H9 (cell line): ENCODE measurements at regions not wholly inside any gene's neighbourhood (a gene's known extent, or its start where the extent isn't known, plus 50 kb on each side); places are given as distances from the start of the nearest gene placed in this dataset.
"Not testable (repeated sequence)": the region's sequence is repeated elsewhere in the genome, so short reads cannot be mapped to it uniquely, and the experiment has no call there.

Source experiments
- DNase-seq: peaks from one replicate; pipeline ENCODE4 v3.0.0-alpha.2; 2017
- H2AFZ ChIP-seq: one replicate; pipeline ENCODE4 v1.6.1; 2013; ENCODE audit warnings: mild to moderate bottlenecking, low read length, control low read depth, moderate library complexity
- H2AK5ac ChIP-seq: 2 replicates; pipeline ENCODE4 v1.6.1; 2013; ENCODE audit warnings: low read length, control low read depth, mixed read lengths; ENCODE audit not compliant: insufficient read length
- H2BK120ac ChIP-seq: one replicate; pipeline ENCODE4 v1.6.1; 2013; ENCODE audit warnings: low read depth, mild to moderate bottlenecking, low read length, control low read depth, inconsistent platforms; ENCODE audit not compliant: poor library complexity, severe bottlenecking
- H2BK12ac ChIP-seq: 2 replicates; pipeline ENCODE4 v1.6.1; 2013; ENCODE audit warnings: low read length, control low read depth, mixed read lengths, low read depth; ENCODE audit not compliant: insufficient read length
- H2BK15ac ChIP-seq: 2 replicates; pipeline ENCODE4 v1.6.1; 2013; ENCODE audit warnings: low read depth, low read length, control low read depth
- H2BK20ac ChIP-seq: one replicate; pipeline ENCODE4 v1.6.1; 2013; ENCODE audit warnings: low read depth, mild to moderate bottlenecking, low read length, control low read depth, inconsistent platforms; ENCODE audit not compliant: poor library complexity, severe bottlenecking
- H2BK5ac ChIP-seq: 2 replicates; pipeline ENCODE4 v1.6.1; 2013; ENCODE audit warnings: low read length, control low read depth, mixed read lengths; ENCODE audit not compliant: insufficient read length
- H3K14ac ChIP-seq: 2 replicates; pipeline ENCODE4 v1.6.1; 2013; ENCODE audit warnings: low read length, control low read depth; ENCODE audit not compliant: insufficient read depth
- H3K18ac ChIP-seq: 2 replicates; pipeline ENCODE4 v1.6.1; 2013; ENCODE audit warnings: low read depth, mild to moderate bottlenecking, mixed read lengths, low read length, control low read depth; ENCODE audit not compliant: insufficient read length
- H3K23ac ChIP-seq: 2 replicates; pipeline ENCODE4 v1.6.1; 2013; ENCODE audit warnings: low read length, control low read depth, mixed read lengths, low read depth; ENCODE audit not compliant: insufficient read length
- H3K23me2 ChIP-seq: 2 replicates; pipeline ENCODE4 v1.6.1; 2013; ENCODE audit warnings: low read depth, mild to moderate bottlenecking, mixed read lengths, low read length, control low read depth; ENCODE audit not compliant: insufficient read length, poor library complexity, severe bottlenecking
- H3K27ac ChIP-seq: 2 replicates; pipeline ENCODE4 v1.5.1; 2013; ENCODE audit warnings: low read length, control low read depth, mixed read lengths, low read depth; ENCODE audit not compliant: insufficient read length
- H3K27me3 ChIP-seq: 2 replicates; pipeline ENCODE4 v1.6.1; 2013; ENCODE audit warnings: low read length, control low read depth, inconsistent platforms; ENCODE audit not compliant: insufficient read depth
- H3K4ac ChIP-seq: 2 replicates; pipeline ENCODE4 v1.6.1; 2013; ENCODE audit warnings: low read depth, mild to moderate bottlenecking, control low read depth, inconsistent platforms, low read length, moderate library complexity
- H3K4me1 ChIP-seq: 2 replicates; pipeline ENCODE4 v1.6.1; 2013; ENCODE audit warnings: low read length, control low read depth, inconsistent platforms; ENCODE audit not compliant: insufficient read depth
- H3K4me2 ChIP-seq: 2 replicates; pipeline ENCODE4 v1.6.1; 2013; ENCODE audit warnings: low read length, control low read depth, mixed read lengths; ENCODE audit not compliant: insufficient read length, insufficient read depth
- H3K56ac ChIP-seq: 2 replicates; pipeline ENCODE4 v1.6.1; 2013; ENCODE audit warnings: low read depth, mild to moderate bottlenecking, mixed read lengths, low read length, control low read depth; ENCODE audit not compliant: insufficient read length
- H3K79me1 ChIP-seq: 2 replicates; pipeline ENCODE4 v1.6.1; 2013; ENCODE audit warnings: low read depth, mild to moderate bottlenecking, moderate library complexity, low read length, control low read depth, inconsistent platforms; ENCODE audit not compliant: insufficient read depth, poor library complexity, severe bottlenecking
- H3K79me2 ChIP-seq: 2 replicates; pipeline ENCODE4 v1.6.1; 2013; ENCODE audit warnings: low read length, control low read depth, inconsistent platforms; ENCODE audit not compliant: insufficient read depth
- H3K9ac ChIP-seq: 2 replicates; pipeline ENCODE4 v1.6.1; 2013; ENCODE audit warnings: low read length, control low read depth, mixed read lengths; ENCODE audit not compliant: insufficient read length; ENCODE audit errors: extremely low read depth
- H3K9me3 ChIP-seq: one replicate; pipeline ENCODE4 v1.6.1; 2013; ENCODE audit warnings: low read depth, low read length, inconsistent platforms; ENCODE audit not compliant: control insufficient read depth
- H3T11ph ChIP-seq: one replicate; pipeline ENCODE4 v1.6.1; 2013; ENCODE audit warnings: mild to moderate bottlenecking, low read length, control low read depth, inconsistent platforms
- H4K20me1 ChIP-seq: one replicate; pipeline ENCODE4 v1.6.1; 2013; ENCODE audit not compliant: control insufficient read depth, insufficient read length, insufficient read depth
- H4K5ac ChIP-seq: 2 replicates; pipeline ENCODE4 v1.6.1; 2013; ENCODE audit warnings: low read depth, mild to moderate bottlenecking, mixed read lengths, low read length, control low read depth; ENCODE audit not compliant: insufficient read length
- H4K8ac ChIP-seq: replicated peaks from 2 replicates; pipeline ENCODE4 v1.6.1; 2013; ENCODE audit warnings: low read length, control low read depth, mixed read lengths, low read depth; ENCODE audit not compliant: insufficient read length
- H4K91ac ChIP-seq: 2 replicates; pipeline ENCODE4 v1.6.1; 2013; ENCODE audit warnings: low read depth, mild to moderate bottlenecking, moderate library complexity, mixed read lengths, low read length, control low read depth; ENCODE audit not compliant: insufficient read length
- H3K27ac Mint-ChIP-seq, 3 experiments: 2 replicates in 2 of 3; 3 replicates in 1 of 3; pipeline ENCODE4 v1.8.0; 2020 to 2021; ENCODE audit warnings: mixed read lengths in 3 of 3, mild to moderate bottlenecking in 1 of 3, moderate library complexity in 1 of 3
- H3K27me3 Mint-ChIP-seq: 2 replicates; pipeline ENCODE4 v1.8.0; 2021; ENCODE audit warnings: low read depth, mild to moderate bottlenecking, moderate library complexity, mixed read lengths
- H3K36me3 Mint-ChIP-seq, 3 experiments: 2 replicates in 2 of 3; 3 replicates in 1 of 3; pipeline ENCODE4 v1.8.0; 2020 to 2021; ENCODE audit warnings: low read depth in 3 of 3, mixed read lengths in 3 of 3; ENCODE audit not compliant: insufficient read depth in 1 of 3
- H3K4me1 Mint-ChIP-seq, 2 experiments: 2 replicates each; pipeline ENCODE4 v1.8.0; 2020; ENCODE audit warnings: mixed read lengths in 2 of 2
- H3K4me3 Mint-ChIP-seq, 2 experiments: 2 replicates in 1 of 2; 3 replicates in 1 of 2; pipeline ENCODE4 v1.8.0; 2020 to 2021; ENCODE audit warnings: mild to moderate bottlenecking in 2 of 2, mixed read lengths in 2 of 2, moderate library complexity in 1 of 2
- H3K9me3 Mint-ChIP-seq, 2 experiments: 2 replicates in 1 of 2; 3 replicates in 1 of 2; pipeline ENCODE4 v1.8.0; 2020; ENCODE audit warnings: mild to moderate bottlenecking in 2 of 2, mixed read lengths in 2 of 2, moderate library complexity in 1 of 2
- WGBS: extraction: QIAGEN DNeasy Blood & Tissue Kit; methylation state at CpG from one replicate; pipeline ENCODE4 v1.1.7; 2013; ENCODE audit warnings: missing lambda C conversion rate, low lambda C conversion rate, mixed read lengths; ENCODE audit not compliant: insufficient read length; ENCODE audit errors: extremely low coverage; 5-methylcytosine and 5-hydroxymethylcytosine counted together

DNA sequence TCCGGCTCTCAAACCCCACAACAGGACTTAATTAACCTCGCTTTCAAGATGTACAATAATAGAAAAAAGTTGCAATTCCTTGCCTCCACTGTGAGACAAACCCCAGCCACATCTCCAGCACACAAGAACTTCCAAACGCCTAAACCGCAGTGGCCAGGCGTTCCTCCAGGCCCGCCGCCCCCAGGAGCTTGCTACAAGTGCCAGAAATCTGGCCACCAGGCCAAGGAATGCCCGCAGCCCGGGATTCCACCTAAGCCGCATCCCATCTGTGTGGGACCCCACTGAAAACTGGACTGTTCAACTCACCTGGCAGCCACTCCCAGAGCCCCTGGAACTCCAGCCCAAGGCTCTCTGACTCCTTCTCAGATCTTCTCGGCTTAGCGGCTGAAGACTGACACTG lies 262.5 kb downstream of the SMARCA2 start:
- not testable (repeated sequence) for H3K27ac Mint-ChIP-seq, H3K27me3 Mint-ChIP-seq, H3K56ac ChIP-seq, DNase-seq, H2BK20ac ChIP-seq, H3K18ac ChIP-seq, H2BK15ac ChIP-seq, H3T11ph ChIP-seq, H2BK12ac ChIP-seq, H3K79me1 ChIP-seq, H2BK5ac ChIP-seq, H3K9ac ChIP-seq, H3K9me3 ChIP-seq, H2AK5ac ChIP-seq, H4K20me1 ChIP-seq, H3K27ac ChIP-seq, H3K79me2 ChIP-seq, H2BK120ac ChIP-seq, H3K4me2 ChIP-seq, H3K23ac ChIP-seq, H3K14ac ChIP-seq, H2AFZ ChIP-seq, H3K4ac ChIP-seq, H4K5ac ChIP-seq, H4K8ac ChIP-seq, H3K4me3 Mint-ChIP-seq, H3K36me3 Mint-ChIP-seq, H3K23me2 ChIP-seq, H3K9me3 Mint-ChIP-seq, H4K91ac ChIP-seq, H3K27me3 ChIP-seq
- H3K4me1 Mint-ChIP-seq = peaks cover 39 to 49% of the 10 kb centered on the region in 2 experiments
- H3K4me1 ChIP-seq = peaks cover 23% of the 10 kb centered on the region
- no CpG with 5 or more reads among the region's 12 CpGs for WGBS

DNA sequence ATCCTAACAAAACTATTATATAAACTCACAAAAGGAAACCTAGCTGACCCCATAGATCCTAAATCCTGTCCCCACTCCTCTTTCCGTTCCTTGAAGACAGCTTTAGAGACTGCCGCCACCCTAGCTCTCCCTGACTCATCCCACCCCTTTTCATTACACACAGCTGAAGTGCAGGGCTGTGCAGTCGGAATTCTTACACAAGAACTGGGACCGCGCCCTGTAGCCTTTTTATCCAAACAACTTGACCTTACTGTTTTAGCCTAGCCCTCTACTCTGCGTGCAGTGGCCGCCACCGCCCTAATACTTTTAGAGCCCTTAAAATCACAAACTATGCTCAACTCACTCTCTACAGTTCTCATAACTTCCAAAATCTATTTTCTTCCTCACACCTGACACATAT lies 264.0 kb downstream of the SMARCA2 start:
- not testable (repeated sequence) for H3K79me1 ChIP-seq, H2BK15ac ChIP-seq, H4K5ac ChIP-seq, H2AFZ ChIP-seq, H2BK5ac ChIP-seq, H3K27me3 ChIP-seq, H4K8ac ChIP-seq, H3K27me3 Mint-ChIP-seq, H3K23me2 ChIP-seq, H2BK120ac ChIP-seq, H3K56ac ChIP-seq, H3K36me3 Mint-ChIP-seq, H3K18ac ChIP-seq, H2AK5ac ChIP-seq, H2BK12ac ChIP-seq, H3K4me2 ChIP-seq, H4K20me1 ChIP-seq, H3T11ph ChIP-seq, H3K9me3 Mint-ChIP-seq, H2BK20ac ChIP-seq, H3K9me3 ChIP-seq, H3K9ac ChIP-seq, H3K27ac Mint-ChIP-seq, H3K27ac ChIP-seq, DNase-seq, H3K14ac ChIP-seq, H4K91ac ChIP-seq, H3K4ac ChIP-seq, H3K23ac ChIP-seq, H3K4me3 Mint-ChIP-seq, H3K79me2 ChIP-seq
- H3K4me1 ChIP-seq = peaks cover 23% of the 10 kb centered on the region
- WGBS = no CpG with 5 or more reads among the region's 8 CpGs
- peaks cover 37 to 44% of the 10 kb centered on the region in 2 experiments for H3K4me1 Mint-ChIP-seq
